Left lobe of liver (tissue), 2 donors: ENCODE measurements at regions not wholly inside any gene's neighbourhood (a gene's known extent, or its start where the extent isn't known, plus 50 kb on each side); places are given as distances from the start of the nearest gene placed in this dataset.
A peak's percentile ranks its signal among the peaks of the same experiment; 100 is the strongest.
"Not testable (repeated sequence)": the region's sequence is repeated elsewhere in the genome, so short reads cannot be mapped to it uniquely, and the experiment has no call there.

Source experiments
- ATAC-seq: fragments of 200-7000 bp; cut with Tn5 transposase; one replicate; pipeline ENCODE4 v1.9.1; 2020; ENCODE audit warnings: mild to moderate bottlenecking, moderate library complexity
- DNase-seq: peaks from one replicate; pipeline ENCODE4 v3.0.0-alpha.2; 2020; ENCODE audit warnings: low spot score
- donor health status: DM: no; HTN: no; CAD: no; lungs with moderate emphysema.
- donor health status: DM: no; HTN: yes; CAD: no.

GRCh38 chr2:182477774-182478173 is 50.9 kb upstream of the PDE1A start:
- ATAC-seq (no peak), DNase-seq (no peak)

- DNase-seq (no peak), ATAC-seq (no peak)
Observed at GRCh38 chr2:182481676-182482075, 54.8 kb upstream of the PDE1A start.

GRCh38 chr2:182482511-182482910 is 55.7 kb upstream of the PDE1A start:
- ATAC-seq = no peak
- no peak for DNase-seq

- ATAC-seq (no peak), DNase-seq (no peak)
Observed at GRCh38 chr2:182496596-182496995, 69.8 kb upstream of the PDE1A start.

GRCh38 chr2:182499706-182500470 is 73.1 kb upstream of the PDE1A start:
- ATAC-seq (no peak), DNase-seq (no peak)

GRCh38 chr2:182503886-182504285 is 77.0 kb upstream of the PDE1A start:
- DNase-seq = no peak
- ATAC-seq = no peak

- DNase-seq = no peak
- no peak for ATAC-seq
Observed at GRCh38 chr2:182504903-182505302, 78.1 kb upstream of the PDE1A start.

- ATAC-seq = no peak
- no peak for DNase-seq
Observed at GRCh38 chr2:182506606-182507005, 79.8 kb upstream of the PDE1A start.

- DNase-seq, ATAC-seq: not testable (repeated sequence)
Observed at GRCh38 chr2:182508583-182508982, 81.7 kb upstream of the PDE1A start.

GRCh38 chr2:182509216-182509615 is 82.4 kb upstream of the PDE1A start:
- ATAC-seq = no peak
- no peak for DNase-seq

- ATAC-seq (no peak), DNase-seq (no peak)
Observed at GRCh38 chr2:182521453-182522404, 94.9 kb upstream of the PDE1A start.

- DNase-seq = no peak
- ATAC-seq = no peak
Observed at GRCh38 chr2:182522405-182522896, 95.6 kb upstream of the PDE1A start.

- no peak for ATAC-seq
Observed at GRCh38 chr2:182522972-182523473, 96.2 kb upstream of the PDE1A start.

GRCh38 chr2:182530636-182531035 is 103.8 kb upstream of the PDE1A start:
- ATAC-seq = no peak

More at GRCh38 chr2:182522972-182523473, 96.2 kb upstream of the PDE1A start:
- no peak for DNase-seq

GRCh38 chr2:182540252-182540651 is 113.4 kb upstream of the PDE1A start:
- ATAC-seq = peak; percentile 11
- DNase-seq = no peak

More at GRCh38 chr2:182530636-182531035, 103.8 kb upstream of the PDE1A start:
- DNase-seq = no peak

GRCh38 chr2:182541268-182541667 is 114.4 kb upstream of the PDE1A start:
- ATAC-seq = no peak

GRCh38 chr2:182542501-182543258 is 115.8 kb upstream of the PDE1A start:
- DNase-seq = no peak
- no peak for ATAC-seq

More at GRCh38 chr2:182541268-182541667, 114.4 kb upstream of the PDE1A start:
- DNase-seq = no peak

- ATAC-seq (no peak), DNase-seq (no peak)
Observed at GRCh38 chr2:182543741-182544525, 117.1 kb upstream of the PDE1A start.

- DNase-seq (no peak), ATAC-seq (no peak)
Observed at GRCh38 chr2:182545420-182546167, 118.8 kb upstream of the PDE1A start.
